ELF-1 (cell line): ENCODE measurements at regions not wholly inside any gene's neighbourhood (a gene's known extent, or its start where the extent isn't known, plus 50 kb on each side); places are given as distances from the start of the nearest gene placed in this dataset.

Experiments
- DNase-seq: peaks from one replicate; pipeline ENCODE4 v3.0.0-alpha.2; 2016; ENCODE audit warnings: low read depth, low spot score

DNA sequence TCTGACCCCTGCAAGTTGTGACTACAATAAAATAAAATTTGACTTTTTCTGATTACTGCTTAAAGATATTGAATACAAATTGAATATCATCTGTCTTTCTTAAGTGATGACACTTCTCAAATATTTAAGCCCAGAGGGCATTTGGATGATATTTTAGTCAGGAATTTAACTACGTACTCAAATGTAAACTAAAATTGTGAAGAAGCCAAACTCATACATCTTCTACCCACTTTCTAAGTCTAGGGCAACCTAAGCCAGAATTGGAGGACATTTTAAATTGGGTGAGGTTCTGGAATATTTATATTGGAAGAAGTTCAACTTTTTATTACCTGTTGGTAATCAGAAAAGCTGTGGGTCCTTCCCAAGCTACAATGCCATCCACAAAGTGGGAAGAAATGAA lies 149.1 kb upstream of the WDR11 start:
- no peak for DNase-seq

DNA sequence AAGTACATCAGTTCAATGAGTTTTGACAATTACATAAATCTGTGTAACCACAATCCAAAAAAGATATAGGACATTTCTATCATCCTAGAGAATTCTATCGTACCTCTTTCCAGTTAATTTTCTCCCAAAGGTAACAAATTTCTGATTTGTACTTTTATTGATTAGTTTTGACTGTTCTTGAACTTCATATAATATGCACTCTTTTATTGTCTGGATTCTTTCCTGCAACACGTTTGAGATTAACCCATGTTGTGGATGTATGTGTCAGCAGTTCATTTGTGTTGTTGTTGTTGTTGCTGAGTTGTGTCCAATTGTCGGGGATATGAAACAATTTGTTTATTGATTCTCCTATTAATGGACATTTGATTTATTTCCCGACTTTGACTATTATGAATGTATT lies 145.9 kb upstream of the WDR11 start:
- DNase-seq, result no peak

DNA sequence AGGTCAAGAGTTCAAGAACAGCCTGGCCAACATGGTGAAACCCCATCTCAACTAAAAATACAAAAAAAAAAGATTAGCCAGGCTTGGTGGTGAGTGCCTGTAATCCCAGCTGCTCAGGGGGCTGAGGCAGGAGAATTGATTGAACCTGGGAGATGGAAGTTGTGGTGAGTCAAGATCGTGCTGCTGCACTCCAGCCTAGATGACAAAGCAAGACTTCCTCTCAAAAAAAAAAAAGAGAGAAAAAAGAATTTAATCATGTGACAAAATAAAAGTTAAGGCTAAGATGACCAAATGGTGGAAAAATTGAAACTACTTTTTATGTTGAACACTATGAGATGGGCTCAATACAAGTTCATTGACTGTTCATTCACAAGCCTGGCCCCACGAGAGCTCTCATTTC lies 141.1 kb upstream of the WDR11 start:
- DNase-seq, result no peak

DNA sequence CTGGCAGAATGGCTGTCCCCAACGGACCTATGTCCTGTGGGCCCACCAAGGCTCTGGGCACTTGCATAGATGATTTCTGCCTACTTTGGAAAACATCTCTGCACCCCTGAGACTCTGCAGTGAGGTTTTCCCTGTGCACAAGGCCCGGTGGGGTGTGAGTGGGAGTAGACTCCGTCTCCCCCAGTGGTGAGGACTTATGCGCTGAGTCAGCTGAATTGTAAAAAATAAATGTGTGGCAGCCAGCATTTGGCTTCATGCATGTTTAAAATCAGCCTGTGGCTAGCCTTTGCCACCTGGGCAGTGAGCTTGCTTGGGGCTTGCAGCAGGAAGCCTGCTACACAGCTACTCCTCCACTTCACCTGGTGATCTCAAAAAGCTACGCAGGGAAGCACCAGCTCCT lies 139.3 kb upstream of the WDR11 start:
- DNase-seq, result no peak

DNA sequence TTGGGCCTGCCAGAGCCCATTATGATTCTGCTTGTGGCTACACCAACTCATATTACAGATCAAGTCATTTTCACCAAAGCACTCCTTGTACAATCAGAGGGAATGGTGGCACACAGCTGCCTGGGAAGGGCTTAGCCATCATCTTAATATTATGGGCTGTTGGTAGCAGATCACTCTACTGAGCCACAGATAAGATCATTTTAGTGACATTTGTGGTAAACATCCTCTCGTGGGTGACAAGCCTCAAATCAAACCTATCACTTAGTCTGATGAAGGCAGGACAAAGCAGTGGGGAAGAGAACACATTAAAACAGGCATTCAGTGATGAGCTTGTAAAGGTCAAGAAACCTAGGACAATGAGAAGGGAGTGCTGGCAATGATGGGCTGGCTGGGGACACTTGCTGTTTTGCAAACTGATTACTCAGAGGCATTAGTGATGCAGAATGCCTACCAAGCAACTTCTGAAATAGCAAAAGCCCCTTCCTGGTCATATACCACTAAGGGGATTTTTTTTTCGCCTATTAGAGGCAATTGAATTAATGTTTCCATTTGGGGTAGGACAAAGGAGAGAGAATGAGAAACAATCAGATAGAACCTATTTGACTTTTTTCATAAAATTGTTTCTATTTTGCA lies 137.5 kb upstream of the WDR11 start:
- DNase-seq, result no peak

DNA sequence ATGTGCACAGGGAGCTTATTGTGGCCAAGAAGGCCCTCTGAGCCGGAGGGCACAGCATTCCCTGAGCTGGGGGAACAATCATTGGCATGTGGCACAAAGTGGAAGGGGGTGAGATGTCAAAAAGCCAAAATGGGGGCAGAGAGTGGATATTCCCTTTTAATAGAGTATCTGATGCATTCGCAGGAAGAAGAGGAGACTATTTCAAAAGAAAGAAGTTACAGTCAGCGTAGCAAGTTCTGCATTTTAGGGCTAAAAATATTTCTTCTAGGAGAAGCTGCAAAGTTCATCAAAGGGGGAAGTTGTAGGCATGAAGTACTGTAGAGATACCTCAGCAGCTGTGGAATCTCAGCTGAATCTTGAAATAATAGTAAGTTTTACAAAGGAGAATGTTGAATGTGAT lies 136.0 kb upstream of the WDR11 start:
- no peak for DNase-seq

DNA sequence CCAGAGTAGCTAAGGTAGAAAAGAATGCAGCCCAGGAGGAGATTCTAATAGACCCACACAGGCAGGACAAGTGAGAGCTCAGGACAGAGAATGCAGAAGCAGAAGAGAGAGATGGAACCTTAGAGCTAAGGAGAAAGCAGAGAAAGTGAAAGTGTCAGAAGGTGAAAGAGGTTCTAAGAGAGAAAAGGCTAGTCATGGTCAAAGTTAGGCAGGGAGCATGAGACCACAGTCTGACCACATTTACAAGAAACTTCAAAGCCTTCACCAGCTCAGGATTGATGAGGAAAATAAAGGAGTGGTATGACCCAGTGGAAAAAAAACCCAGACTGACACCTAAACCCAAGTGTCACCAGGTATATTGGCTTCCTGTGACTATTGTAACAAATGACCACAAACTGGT lies 131.8 kb upstream of the WDR11 start:
- DNase-seq, result no peak

DNA sequence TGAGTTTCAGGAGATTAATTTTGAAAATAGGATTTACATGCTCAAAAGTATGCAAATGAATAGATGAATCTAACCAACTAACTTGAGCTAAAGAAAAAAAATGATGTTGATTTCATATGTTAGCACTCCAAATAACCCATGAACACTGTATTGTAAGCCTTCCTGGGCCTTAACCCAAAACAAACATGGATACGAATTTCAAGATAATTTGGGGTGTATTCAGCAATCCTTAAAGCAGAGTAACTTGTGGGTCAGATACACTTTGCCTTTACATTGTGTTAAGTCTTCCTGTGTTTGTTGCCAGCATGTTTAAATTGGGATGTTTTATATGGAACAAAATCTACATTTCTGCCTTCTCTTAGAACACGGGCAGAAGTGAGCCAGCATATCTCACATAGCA lies 124.2 kb upstream of the WDR11 start:
- DNase-seq, result no peak

DNA sequence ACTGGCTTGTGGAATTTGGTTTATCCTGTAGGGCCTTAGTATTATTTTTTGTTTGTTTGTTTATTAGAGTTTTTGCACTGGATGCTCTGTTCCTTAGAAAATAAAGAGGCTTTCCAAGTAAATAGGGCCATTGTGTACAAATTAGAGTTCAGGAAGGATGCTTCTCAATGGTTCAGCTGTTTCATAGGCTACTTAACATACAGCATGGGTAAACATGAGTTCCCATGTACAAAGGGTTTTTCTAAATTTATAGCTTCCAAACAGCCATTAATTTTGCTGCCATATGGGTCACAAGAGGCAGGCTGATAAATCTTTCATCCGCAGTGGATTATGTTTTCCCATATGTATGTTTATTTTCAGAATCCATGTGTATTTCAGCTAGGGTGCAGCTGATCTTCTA lies 121.6 kb upstream of the WDR11 start:
- no peak for DNase-seq

DNA sequence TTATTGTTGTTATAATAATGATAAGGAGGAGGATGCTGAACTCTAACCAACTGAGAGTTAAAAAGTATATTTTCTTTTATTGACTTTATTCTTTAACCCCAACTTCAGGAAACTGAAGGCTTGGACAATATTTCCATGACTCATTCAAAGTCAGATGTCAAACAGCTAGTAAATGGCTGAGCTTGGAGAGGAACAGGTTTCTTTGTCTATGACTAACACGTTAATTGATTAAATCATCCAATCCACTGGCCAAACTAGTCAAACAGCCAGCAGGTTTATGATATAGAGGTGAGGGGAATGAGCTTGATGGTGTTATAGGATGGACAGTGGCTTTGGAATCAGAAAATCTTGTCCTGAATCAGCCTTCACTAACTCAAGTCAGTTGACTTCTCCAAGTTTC lies 119.1 kb upstream of the WDR11 start:
- no peak for DNase-seq

DNA sequence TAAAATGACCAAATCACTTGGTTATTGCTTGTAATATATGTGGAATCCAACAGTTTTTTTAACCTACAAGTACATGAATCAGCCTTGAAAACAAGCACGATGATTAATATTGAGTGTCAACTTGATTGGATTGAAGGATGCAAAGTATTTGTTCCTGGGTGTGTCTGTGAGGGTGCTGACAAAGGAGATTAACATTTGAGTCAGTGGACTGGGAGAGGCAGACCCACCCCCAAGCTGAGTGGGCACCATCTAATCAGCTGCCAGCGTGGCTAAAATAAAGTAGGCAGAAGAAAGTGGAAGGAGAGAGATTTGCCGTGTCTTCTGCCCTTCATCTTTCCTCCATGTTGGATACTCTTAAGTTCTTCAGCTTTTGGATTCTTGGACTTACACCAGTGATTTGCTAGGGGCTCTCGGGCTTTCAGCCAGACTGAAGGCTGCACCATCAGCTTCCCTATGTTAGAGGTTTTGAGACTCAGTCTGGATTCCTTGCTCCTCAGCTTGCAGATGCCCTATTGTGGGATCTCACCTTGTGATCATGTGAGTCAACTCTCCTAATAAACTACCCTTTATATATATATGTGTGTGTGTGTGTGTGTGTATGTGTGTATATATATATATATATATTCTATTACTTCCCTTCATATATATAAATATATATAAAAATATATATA lies 118.4 kb upstream of the WDR11 start:
- peak; percentile 20 for DNase-seq

DNA sequence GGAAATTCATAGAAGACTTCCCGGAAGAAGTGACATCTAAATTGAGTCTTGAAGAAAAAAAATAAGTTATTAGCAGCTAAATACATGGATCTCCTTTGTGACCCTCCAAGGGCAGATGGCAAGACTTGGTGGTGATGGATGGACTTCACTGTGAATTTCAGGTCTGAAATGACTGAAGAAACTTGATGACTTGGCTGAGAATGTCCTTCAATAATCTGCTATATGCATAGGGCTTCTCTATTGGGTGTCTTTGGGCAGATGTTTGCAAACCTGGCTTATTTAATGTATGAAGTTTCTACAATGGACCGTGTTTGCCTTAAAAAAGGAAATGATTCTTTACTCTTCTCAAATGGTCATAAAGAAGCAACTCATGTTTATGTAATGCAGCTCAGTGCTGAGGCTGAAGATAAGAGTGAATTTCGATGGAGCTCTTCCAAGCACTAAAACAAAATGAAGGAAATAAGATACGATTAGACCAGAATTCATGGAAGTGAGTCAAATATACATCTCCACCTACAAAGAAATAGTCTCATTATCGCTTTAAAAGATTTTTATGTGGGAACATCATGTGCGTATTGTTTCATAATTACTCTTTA lies 116.6 kb upstream of the WDR11 start:
- no peak for DNase-seq

DNA sequence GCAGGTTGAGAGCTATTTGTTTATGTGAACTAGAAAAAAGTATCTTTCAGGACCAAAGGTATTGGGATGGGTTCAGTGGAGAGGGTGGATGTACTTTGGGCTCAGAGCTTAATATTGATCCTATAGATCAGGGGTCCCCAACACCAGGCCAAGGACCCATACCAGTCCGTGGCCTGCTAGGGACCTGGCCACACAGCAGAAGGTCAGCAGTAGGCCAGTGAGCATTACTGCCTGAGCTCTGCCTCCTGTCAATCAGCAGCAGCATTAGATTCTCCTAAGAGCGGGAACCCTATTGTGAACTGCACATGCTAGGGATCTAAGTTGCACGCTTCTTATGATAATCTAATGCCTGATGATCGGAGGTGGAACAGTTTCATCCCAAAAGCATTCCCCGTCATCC lies 115.8 kb upstream of the WDR11 start:
- DNase-seq, result no peak

DNA sequence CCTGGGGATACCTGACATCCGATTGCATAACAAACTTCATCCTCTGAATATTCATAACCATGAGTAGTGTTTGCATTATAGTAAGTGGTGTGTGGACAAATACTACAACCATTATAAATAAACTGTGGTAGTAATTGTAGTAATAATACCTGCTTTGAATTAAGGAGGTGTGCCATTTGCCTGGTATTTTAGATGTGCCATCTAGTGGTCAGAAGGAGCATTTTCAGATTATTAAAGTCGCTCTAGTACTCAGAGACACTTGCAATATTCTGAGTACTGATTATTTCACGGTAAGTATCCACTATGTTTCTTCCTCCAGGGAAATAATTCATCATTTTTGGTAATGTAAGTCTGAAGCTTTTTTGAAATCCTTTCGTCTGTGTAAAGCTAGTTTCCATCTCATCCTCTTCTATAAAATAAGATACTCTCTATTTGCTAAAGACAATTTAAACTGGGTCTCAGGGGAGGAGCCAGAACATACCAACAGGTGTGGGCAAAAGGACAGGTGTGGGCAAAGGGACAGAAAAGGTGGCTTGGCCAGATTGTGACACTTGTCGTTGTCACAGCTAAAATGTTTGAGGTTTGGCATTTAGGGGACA lies 115.3 kb upstream of the WDR11 start:
- no peak for DNase-seq

DNA sequence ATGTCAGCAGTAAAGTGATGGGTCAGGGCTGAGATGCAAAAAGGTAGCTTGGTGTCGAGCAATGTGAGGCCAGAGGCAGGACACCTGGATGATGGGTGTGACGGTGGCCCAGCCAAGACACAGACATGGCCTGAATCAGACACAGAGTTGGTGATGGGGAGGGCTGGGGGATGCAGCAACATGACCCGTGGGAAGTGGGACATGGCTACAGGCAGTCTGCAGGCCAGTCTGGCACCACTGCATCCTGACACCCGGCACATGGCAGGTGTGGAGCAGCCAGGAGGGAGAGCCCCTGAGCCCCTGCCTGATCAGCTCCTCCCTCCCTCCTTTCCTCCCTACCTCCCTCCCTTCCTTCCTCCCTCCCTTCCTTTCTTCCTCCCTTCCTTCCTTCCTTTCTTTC lies 114.8 kb upstream of the WDR11 start:
- DNase-seq, result no peak

DNA sequence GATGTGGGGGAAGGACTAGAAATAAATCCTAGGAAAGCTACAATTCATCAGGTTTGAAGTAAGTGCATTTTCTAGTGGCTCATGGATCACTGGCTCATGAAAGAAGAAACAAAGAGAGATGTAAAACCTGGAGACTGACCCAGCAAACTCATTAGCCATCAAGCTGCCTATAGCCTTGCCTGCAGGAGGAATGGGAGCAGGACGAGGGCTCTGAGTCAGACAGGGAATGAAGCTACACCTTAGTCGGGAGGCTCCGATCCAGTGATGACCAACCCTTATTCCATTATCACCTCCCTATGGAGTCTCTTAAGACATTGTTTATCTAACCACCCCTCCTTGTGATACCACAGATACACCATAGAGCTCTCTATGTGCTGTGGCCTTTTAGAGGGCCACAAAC lies 112.5 kb upstream of the WDR11 start:
- DNase-seq, result no peak

DNA sequence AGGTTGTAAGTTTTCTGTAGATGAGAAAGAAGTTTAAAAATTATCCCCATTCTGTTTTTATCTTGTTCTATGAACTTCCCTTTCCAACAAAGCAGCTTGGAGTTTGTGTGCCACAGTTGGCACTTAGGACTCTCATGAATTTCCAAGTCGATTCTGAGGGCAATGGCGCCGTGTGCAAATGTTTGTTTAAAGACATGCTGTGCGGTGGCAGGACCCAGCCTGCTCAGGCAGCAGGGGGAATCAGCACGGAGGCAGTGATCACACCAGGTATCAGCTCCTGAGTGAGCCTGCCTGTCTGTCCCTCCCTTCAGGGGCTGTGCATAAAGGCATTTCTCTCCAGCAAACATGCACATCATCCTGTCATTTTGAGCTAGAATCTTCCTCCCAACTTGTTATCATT lies 109.8 kb upstream of the WDR11 start:
- no peak for DNase-seq

DNA sequence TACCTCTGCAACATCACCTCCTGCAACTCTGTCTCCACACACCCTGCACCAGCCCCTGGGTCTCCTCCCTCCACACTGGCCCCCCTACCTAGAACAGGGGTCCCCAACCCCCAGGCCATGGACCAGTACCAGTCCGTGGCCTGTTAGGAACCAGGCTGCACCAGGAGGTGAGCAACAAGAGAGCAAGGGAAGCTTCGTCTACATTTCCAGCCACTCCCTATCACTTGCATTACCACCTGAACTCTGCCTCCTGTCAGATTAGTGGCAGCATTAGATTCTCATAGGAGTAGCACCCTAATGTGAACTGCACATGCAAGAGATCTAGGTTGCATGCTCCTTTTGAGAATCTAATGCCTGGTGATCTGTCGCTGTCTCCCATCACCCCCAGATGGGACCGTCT lies 108.8 kb upstream of the WDR11 start:
- DNase-seq, result no peak

DNA sequence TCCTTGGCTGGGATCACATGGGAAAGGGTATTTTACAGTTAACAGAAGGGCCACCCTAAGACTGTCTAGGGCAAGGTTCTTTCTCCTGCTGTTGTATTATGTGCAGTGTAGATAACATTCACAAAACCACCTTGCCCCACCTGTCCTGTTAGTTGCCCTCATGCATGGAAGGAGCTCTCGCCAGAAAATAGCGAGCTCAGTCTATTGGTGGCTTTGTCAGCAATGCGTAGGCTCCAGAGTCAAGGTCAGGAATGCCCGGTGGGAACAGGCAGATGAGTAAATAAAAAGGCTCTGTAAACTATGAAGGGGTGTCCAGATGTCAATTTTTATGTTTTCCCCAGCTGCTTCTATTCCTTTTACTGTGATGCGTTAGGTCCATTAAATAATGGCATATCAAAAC lies 107.1 kb upstream of the WDR11 start:
- DNase-seq, result no peak

DNA sequence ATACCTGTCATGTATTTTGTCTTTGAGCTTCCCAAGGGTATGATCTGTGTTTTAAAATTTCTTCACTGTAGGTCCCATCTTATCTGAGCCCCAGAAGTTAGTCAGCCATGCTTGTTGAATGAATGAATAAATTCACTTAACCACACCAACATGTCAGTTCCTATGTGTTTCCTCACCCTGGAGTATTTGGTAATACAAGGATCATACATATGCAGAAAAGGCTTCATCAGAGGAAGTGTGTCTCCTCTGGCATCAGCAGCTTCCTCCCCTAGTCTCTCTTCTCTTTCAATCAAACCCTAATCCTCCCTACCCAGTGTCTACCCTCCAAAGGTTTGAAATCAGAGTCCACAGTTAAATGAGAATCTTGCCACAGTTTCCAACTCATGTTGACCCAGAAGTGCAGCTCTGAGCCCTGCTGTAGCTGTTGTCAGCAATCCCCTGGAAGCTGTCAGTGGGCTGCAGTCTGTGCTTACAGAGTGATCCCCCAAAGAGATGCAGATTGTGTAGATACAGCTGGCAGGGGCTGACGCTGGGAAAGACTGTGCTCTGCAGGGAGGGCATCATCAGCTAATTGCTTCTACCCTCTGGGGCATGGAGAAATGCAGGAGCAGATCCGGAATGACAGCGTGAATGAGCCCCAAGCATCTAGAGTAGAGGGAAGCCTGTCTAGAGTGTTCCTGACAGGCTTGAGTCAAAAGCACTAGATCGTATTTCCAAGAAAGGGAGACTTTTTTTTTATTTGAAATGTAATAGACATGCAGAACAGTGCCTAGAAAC lies 105.0 kb upstream of the WDR11 start:
- DNase-seq, result peak; percentile 68

DNA sequence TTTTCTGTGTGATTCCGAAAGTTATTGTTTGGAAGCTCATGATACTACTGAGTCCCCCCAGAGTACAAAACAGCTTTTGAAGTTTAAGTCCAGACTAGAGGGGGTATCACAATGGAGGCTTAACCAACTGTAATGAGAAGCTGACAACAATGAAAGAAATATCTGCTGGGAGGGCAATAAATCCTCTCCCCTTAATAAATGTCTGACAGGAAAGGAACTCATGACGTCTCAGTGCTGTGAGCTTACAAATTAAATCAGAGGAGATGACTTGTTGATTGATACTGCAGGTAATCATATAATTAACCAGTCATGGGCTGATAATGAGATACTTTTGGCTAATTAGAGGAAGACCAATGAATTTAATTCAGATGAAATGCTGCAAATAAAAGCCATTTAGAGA lies 102.6 kb upstream of the WDR11 start:
- no peak for DNase-seq

DNA sequence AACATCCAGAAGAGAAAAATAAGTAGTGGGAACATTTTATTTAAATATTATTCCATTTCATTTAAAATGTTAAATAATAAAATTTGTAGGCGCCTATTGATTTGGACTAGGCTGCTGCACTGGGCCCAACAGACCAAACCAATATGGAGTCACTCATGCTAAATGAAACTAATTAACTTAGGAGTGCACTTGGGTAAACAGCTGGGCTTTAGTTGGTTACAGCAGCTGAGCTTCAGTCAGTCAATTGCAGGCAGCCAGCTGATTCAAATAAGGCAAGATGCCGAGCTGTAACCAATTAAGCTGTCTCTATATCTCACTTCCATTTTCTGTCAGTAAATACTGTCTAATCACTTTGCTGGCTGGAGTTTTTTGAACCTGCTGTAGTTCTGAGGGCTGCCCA lies 102.1 kb upstream of the WDR11 start:
- no peak for DNase-seq
